Uterus (tissue), 2 donors: ENCODE measurements at regions not wholly inside any gene's neighbourhood (a gene's known extent, or its start where the extent isn't known, plus 50 kb on each side); places are given as distances from the start of the nearest gene placed in this dataset.

Experiments
- POLR2A ChIP-seq, 2 donors: fragments of 450-650 bp; IDR thresholded peaks; one replicate each; pipeline ENCODE4 v1.6.1; 2016; ENCODE audit warnings: antibody characterized with exemption in 2 of 2, mild to moderate bottlenecking in 1 of 2, moderate library complexity in 1 of 2
- TF ChIP-seq, protein P1 (sequence below), 4 experiments: fragments of 200-600 bp in 2 of 4; fragments of 450-650 bp in 2 of 4; sonication (generic) in 2 of 4; IDR thresholded peaks; one replicate each; pipeline ENCODE4 v1.5.1; 2016 to 2019; ENCODE audit warnings: antibody characterized with exemption in 4 of 4, mild to moderate bottlenecking in 2 of 4, moderate library complexity in 1 of 4

DNA sequence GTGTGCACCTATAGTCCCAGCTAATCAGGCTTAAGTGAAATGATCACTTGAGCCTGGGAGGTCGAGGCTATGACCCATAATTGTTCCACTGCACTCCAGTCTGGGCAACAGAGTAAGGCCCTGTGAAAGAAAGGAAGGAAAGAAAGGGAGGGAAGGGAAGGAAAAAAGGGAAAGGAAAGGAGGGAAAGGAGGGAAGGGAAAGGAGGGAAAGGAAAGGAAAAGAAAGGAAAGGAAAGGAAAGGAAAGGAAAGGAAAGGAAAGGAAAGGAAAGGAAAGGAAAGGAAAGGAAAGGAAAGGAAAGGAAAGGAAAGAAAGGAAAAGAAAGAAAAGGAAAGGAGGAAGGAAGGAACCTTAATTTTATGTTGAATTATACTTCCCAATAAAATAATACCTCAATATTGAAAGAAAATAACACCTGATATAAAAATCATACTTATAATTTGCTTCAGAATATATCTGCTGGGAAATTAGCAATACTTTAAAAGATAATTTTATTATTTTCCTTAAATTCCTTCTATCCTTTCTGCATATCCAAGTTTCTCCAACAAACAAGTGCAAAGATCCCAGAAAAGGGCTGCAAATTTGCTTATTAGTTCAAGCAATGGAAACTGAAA lies 177.3 kb downstream of the KLF12 start:
- TF ChIP-seq, protein P1, sequence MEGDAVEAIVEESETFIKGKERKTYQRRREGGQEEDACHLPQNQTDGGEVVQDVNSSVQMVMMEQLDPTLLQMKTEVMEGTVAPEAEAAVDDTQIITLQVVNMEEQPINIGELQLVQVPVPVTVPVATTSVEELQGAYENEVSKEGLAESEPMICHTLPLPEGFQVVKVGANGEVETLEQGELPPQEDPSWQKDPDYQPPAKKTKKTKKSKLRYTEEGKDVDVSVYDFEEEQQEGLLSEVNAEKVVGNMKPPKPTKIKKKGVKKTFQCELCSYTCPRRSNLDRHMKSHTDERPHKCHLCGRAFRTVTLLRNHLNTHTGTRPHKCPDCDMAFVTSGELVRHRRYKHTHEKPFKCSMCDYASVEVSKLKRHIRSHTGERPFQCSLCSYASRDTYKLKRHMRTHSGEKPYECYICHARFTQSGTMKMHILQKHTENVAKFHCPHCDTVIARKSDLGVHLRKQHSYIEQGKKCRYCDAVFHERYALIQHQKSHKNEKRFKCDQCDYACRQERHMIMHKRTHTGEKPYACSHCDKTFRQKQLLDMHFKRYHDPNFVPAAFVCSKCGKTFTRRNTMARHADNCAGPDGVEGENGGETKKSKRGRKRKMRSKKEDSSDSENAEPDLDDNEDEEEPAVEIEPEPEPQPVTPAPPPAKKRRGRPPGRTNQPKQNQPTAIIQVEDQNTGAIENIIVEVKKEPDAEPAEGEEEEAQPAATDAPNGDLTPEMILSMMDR (IDR thresholded peaks at IDR 0.05) = no peak
- no peak for TF ChIP-seq POLR2A (IDR thresholded peaks at IDR 0.05)
